A549 (cell line): ENCODE measurements at regions not wholly inside any gene's neighbourhood (a gene's known extent, or its start where the extent isn't known, plus 50 kb on each side); places are given as distances from the start of the nearest gene placed in this dataset.

Source experiments
- BHLHE40 ChIP-seq: IDR thresholded peaks from 2 replicates; pipeline ENCODE4 v1.6.1; 2012; ENCODE audit warnings: low read depth, low read length, inconsistent platforms
- FOSB ChIP-seq: fragments of 250-450 bp; sonication (Bioruptor Pico); IDR thresholded peaks from 2 replicates; pipeline ENCODE4 v1.5.0; 2020; ENCODE audit warnings: mild to moderate bottlenecking, moderate library complexity
- JUN ChIP-seq, 2 experiments: fragments of >200 bp; sonication (Bioruptor Twin); formaldehyde crosslinking; IDR thresholded peaks; 2 replicates in 1 of 2; 3 replicates in 1 of 2; pipeline ENCODE4 v1.6.1; 2016 to 2017
- MAFK ChIP-seq: fragments of 450-650 bp; IDR thresholded peaks from 2 replicates; pipeline ENCODE4 v1.6.1; 2014; ENCODE audit not compliant: partially characterized antibody
- MAZ ChIP-seq: fragments of 150-350 bp; IDR thresholded peaks from 2 replicates; pipeline ENCODE4 v1.6.1; 2014; ENCODE audit warnings: antibody characterized with exemption, low read depth, low read length, borderline replicate concordance
- POLR2A ChIP-seq: IDR thresholded peaks from 2 replicates; pipeline ENCODE4 v1.6.1; 2012; ENCODE audit warnings: mild to moderate bottlenecking, low read length
- POLR2AphosphoS2 ChIP-seq: conservative IDR thresholded peaks from 2 replicates; pipeline ENCODE4 v1.6.1; 2012; ENCODE audit warnings: low read length, improper control_type of control experiment, inconsistent platforms
- RCOR1 ChIP-seq: fragments of 150-350 bp; IDR thresholded peaks from 2 replicates; pipeline ENCODE4 v1.6.1; 2014; ENCODE audit warnings: antibody characterized with exemption, low read length, low read depth
- RFX5 ChIP-seq: fragments of 450-650 bp; IDR thresholded peaks from 2 replicates; pipeline ENCODE4 v1.7.1; 2014; ENCODE audit warnings: antibody characterized with exemption, mild to moderate bottlenecking, moderate library complexity
- ZSCAN20 ChIP-seq: fragments of 250-450 bp; sonication (Bioruptor Pico); IDR thresholded peaks from 2 replicates; pipeline ENCODE4 v1.8.0; 2022; ENCODE audit warnings: mild to moderate bottlenecking, moderate library complexity
- TF ChIP-seq, protein P1 (sequence below): fragments of >200 bp; sonication (Bioruptor Twin); formaldehyde crosslinking; IDR thresholded peaks from 3 replicates; pipeline ENCODE4 v1.5.1; 2016
- TF ChIP-seq, protein P2 (sequence below): IDR thresholded peaks from 2 replicates; pipeline ENCODE4 v1.6.1; 2012; ENCODE audit warnings: low read depth, borderline replicate concordance

DNA sequence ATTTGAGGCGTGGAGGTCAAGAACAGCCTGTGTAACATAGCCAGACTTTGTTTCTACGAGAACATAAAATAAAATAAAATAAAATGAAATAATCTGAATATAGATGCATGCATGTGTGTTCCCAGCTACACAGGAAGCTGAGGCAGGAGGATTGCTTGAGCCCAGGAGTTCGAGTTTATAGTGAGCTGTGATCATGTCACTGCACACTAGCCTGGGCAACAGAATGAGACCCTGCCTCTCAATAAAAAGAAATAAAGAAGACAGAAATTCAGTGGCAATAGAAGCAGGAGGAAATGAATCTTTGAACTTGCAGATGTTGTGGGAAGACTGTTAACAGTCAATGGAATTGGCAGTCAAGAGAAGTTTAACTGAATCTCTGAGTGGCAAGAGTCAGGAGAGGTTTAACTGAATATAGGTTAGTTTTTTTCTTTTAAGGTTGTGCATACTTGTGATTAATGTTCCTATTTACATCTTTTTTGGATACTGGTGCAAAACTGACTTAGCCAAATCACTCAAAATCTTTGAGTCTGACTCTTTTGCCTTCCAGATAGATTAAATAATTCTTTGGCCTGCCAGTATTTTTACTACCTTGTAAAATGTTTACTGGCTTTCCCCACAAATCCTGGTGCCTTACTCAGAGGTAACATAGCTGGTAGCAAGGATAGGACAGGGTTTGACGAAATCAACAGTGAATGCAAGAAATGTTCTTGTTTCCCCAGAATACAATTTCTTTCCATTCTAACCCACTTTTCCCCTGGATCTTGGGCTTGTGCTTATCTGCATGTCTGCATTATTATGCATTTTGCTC is 361.4 kb downstream of the PDCD6IP start:
- TF ChIP-seq, protein P1, sequence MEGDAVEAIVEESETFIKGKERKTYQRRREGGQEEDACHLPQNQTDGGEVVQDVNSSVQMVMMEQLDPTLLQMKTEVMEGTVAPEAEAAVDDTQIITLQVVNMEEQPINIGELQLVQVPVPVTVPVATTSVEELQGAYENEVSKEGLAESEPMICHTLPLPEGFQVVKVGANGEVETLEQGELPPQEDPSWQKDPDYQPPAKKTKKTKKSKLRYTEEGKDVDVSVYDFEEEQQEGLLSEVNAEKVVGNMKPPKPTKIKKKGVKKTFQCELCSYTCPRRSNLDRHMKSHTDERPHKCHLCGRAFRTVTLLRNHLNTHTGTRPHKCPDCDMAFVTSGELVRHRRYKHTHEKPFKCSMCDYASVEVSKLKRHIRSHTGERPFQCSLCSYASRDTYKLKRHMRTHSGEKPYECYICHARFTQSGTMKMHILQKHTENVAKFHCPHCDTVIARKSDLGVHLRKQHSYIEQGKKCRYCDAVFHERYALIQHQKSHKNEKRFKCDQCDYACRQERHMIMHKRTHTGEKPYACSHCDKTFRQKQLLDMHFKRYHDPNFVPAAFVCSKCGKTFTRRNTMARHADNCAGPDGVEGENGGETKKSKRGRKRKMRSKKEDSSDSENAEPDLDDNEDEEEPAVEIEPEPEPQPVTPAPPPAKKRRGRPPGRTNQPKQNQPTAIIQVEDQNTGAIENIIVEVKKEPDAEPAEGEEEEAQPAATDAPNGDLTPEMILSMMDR, result no peak
- TF ChIP-seq RFX5, result no peak
- TF ChIP-seq BHLHE40, result no peak
- TF ChIP-seq ZSCAN20, result no peak
- no peak for TF ChIP-seq POLR2A
- TF ChIP-seq MAZ, result no peak
- no peak for TF ChIP-seq FOSB (CRISPR knock-in tag)
- TF ChIP-seq POLR2AphosphoS2, result no peak
- TF ChIP-seq, protein P2, sequence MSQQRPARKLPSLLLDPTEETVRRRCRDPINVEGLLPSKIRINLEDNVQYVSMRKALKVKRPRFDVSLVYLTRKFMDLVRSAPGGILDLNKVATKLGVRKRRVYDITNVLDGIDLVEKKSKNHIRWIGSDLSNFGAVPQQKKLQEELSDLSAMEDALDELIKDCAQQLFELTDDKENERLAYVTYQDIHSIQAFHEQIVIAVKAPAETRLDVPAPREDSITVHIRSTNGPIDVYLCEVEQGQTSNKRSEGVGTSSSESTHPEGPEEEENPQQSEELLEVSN, result no peak
- no peak for TF ChIP-seq MAFK
- TF ChIP-seq JUN (IDR thresholded peaks at IDR 0.05), result no peak
- TF ChIP-seq RCOR1, result no peak
